SK-N-SH (cell line): ENCODE measurements at regions not wholly inside any gene's neighbourhood (a gene's known extent, or its start where the extent isn't known, plus 50 kb on each side); places are given as distances from the start of the nearest gene placed in this dataset.

Source experiments
- CTCF ChIA-PET: fragments of 300-600, 350-600 bp; formaldehyde crosslinking; extraction: SDS; loops from one replicate; lab custom pipeline; 2021; lab: Yijun Ruan, JAX
- POLR2A ChIA-PET: fragments of 350-600 bp; sonication (Branson Sonifier 250); formaldehyde crosslinking; extraction: SDS; loops from one replicate; lab custom pipeline; 2020; ENCODE audit warnings: antibody characterized with exemption, inconsistent platforms; lab: Yijun Ruan, JAX
- DNase-seq: peaks from one replicate; pipeline ENCODE4 v3.0.0; 2012
- H2AFZ ChIP-seq: fragments of 200-600 bp; sonication (generic); 2 replicates; pipeline ENCODE4 v1.8.1; 2016; ENCODE audit warnings: antibody characterized with exemption, mild to moderate bottlenecking, low read depth
- H3F3A ChIP-seq: fragments of 200-600 bp; sonication (generic); replicated peaks from 2 replicates; pipeline ENCODE3; 2016; ENCODE audit warnings: antibody characterized with exemption, mild to moderate bottlenecking; ENCODE audit not compliant: insufficient read depth
- H3K27ac ChIP-seq, 2 experiments: fragments of 200-500 bp in 1 of 2; fragments of 200-600 bp in 1 of 2; sonication (Bioruptor generic) in 1 of 2; sonication (generic), shearing (Covaris generic) in 1 of 2; 2 replicates each; pipeline versions ENCODE4 v1.5.1 to v1.6.1; 2014 to 2016; ENCODE audit warnings: low read depth in 2 of 2, inconsistent platforms in 1 of 2, low read length in 1 of 2, mild to moderate bottlenecking in 1 of 2, mixed read lengths in 1 of 2
- H3K27me3 ChIP-seq: fragments of 200-600 bp; sonication (generic), shearing (Covaris generic); 2 replicates; pipeline ENCODE4 v1.6.1; 2016; ENCODE audit warnings: mixed run types; ENCODE audit not compliant: insufficient read depth
- H3K36me3 ChIP-seq, 2 experiments: fragments of 200-500 bp in 1 of 2; fragments of 200-600 bp in 1 of 2; sonication (Bioruptor generic) in 1 of 2; sonication (generic) in 1 of 2; replicated peaks in 1 of 2; 2 replicates each; pipeline versions ENCODE3 to v1.5.1; 2014 to 2016; ENCODE audit warnings: low read length in 1 of 2, mild to moderate bottlenecking in 1 of 2; ENCODE audit not compliant: insufficient read depth in 2 of 2, control insufficient read depth in 1 of 2
- H3K4me1 ChIP-seq, 2 experiments: fragments of 200-500 bp in 1 of 2; fragments of 200-600 bp in 1 of 2; sonication (Bioruptor generic) in 1 of 2; sonication (generic), shearing (Covaris generic) in 1 of 2; 2 replicates each; pipeline versions ENCODE4 v1.5.1 to v1.6.1; 2014 to 2016; ENCODE audit warnings: low read depth in 1 of 2, low read length in 1 of 2, mixed run types in 1 of 2; ENCODE audit not compliant: insufficient read depth in 2 of 2, control insufficient read depth in 1 of 2
- H3K4me2 ChIP-seq: fragments of 200-600 bp; sonication (generic), shearing (Covaris generic); 2 replicates; pipeline ENCODE4 v1.6.1; 2017; ENCODE audit warnings: mixed run types
- H3K4me3 ChIP-seq, 2 experiments: fragments of 200-500 bp in 1 of 2; fragments of 200-600 bp in 1 of 2; sonication (Bioruptor generic) in 1 of 2; sonication (generic), shearing (Covaris generic) in 1 of 2; 2 replicates each; pipeline versions ENCODE4 v1.5.1 to v1.8.1; 2014 to 2016; ENCODE audit warnings: low read depth in 2 of 2, inconsistent platforms in 1 of 2, low read length in 1 of 2, mild to moderate bottlenecking in 1 of 2, mixed read lengths in 1 of 2, moderate library complexity in 1 of 2
- H3K79me2 ChIP-seq: fragments of 200-600 bp; sonication (generic); 2 replicates; pipeline ENCODE4 v1.8.1; 2017; ENCODE audit warnings: mild to moderate bottlenecking; ENCODE audit not compliant: insufficient read depth
- H3K9ac ChIP-seq: fragments of 200-600 bp; sonication (generic); 2 replicates; pipeline ENCODE4 v1.6.1; 2017; ENCODE audit warnings: mixed run types
- H3K9me2 ChIP-seq: fragments of 200-600 bp; sonication (generic); 2 replicates; pipeline ENCODE4 v1.6.1; 2017; ENCODE audit warnings: mixed run types
- H3K9me3 ChIP-seq: fragments of 200-600 bp; sonication (generic); 2 replicates; pipeline ENCODE4 v1.6.1; 2017; ENCODE audit warnings: mixed run types, mild to moderate bottlenecking, moderate library complexity
- H4K20me1 ChIP-seq: fragments of 200-600 bp; sonication (generic); 2 replicates; pipeline ENCODE4 v1.6.1; 2017; ENCODE audit warnings: mild to moderate bottlenecking, mixed run types; ENCODE audit not compliant: insufficient read depth
- CHD2 ChIP-seq: fragments of 150-350 bp; IDR thresholded peaks from 2 replicates; pipeline ENCODE4 v1.6.1; 2018; ENCODE audit warnings: low read length; ENCODE audit not compliant: partially characterized antibody
- EZH2phosphoT487 ChIP-seq: fragments of 200-600 bp; sonication (generic); IDR thresholded peaks from 2 replicates; pipeline ENCODE4 v1.6.1; 2017; ENCODE audit warnings: low read depth, mixed run types, mild to moderate bottlenecking, antibody characterized with exemption, moderate library complexity, borderline replicate concordance
- FOSL2 ChIP-seq: IDR thresholded peaks from 2 replicates; pipeline ENCODE4 v1.4.0; 2012; ENCODE audit warnings: low read depth, mild to moderate bottlenecking, moderate library complexity, borderline replicate concordance
- FOXJ3 ChIP-seq: sonication (generic); formaldehyde crosslinking; IDR thresholded peaks from 2 replicates; pipeline ENCODE4 v1.5.1; 2020; ENCODE audit warnings: mild to moderate bottlenecking, missing genetic modification reagents
- FOXM1 ChIP-seq: IDR thresholded peaks from 2 replicates; pipeline ENCODE4 v1.4.0; 2012; ENCODE audit warnings: low read depth, mild to moderate bottlenecking
- GATA2 ChIP-seq: sonication (generic); formaldehyde crosslinking; IDR thresholded peaks from 2 replicates; pipeline ENCODE4 v1.5.0; 2020; ENCODE audit warnings: mild to moderate bottlenecking, missing genetic modification reagents
- MEF2A ChIP-seq: IDR thresholded peaks from 2 replicates; pipeline ENCODE4 v1.4.0; 2012; ENCODE audit warnings: low read depth, borderline replicate concordance
- RAD21 ChIP-seq: IDR thresholded peaks from 2 replicates; pipeline ENCODE4 v1.6.1; 2012; ENCODE audit warnings: mild to moderate bottlenecking, low read length
- RFX5 ChIP-seq: IDR thresholded peaks from 2 replicates; pipeline ENCODE4 v1.6.1; 2012; ENCODE audit warnings: mild to moderate bottlenecking, improper control_type of control experiment, low read length
- RXRA ChIP-seq: IDR thresholded peaks from 2 replicates; pipeline ENCODE4 v1.4.0; 2012; ENCODE audit warnings: low read depth, mild to moderate bottlenecking, borderline replicate concordance
- SIN3A ChIP-seq: IDR thresholded peaks from 2 replicates; pipeline ENCODE4 v1.6.1; 2012; ENCODE audit warnings: low read depth, mild to moderate bottlenecking, low read length, moderate library complexity, borderline replicate concordance
- SMC3 ChIP-seq: IDR thresholded peaks from 2 replicates; pipeline ENCODE4 v1.6.1; 2012; ENCODE audit warnings: low read depth, low read length, improper control_type of control experiment
- TCF12 ChIP-seq: IDR thresholded peaks from 2 replicates; pipeline ENCODE4 v1.4.0; 2012
- TEAD4 ChIP-seq: IDR thresholded peaks from 2 replicates; pipeline ENCODE4 v1.4.0; 2012; ENCODE audit warnings: mild to moderate bottlenecking, borderline replicate concordance; ENCODE audit not compliant: insufficient read depth
- USF2 ChIP-seq: fragments of 150-350 bp; IDR thresholded peaks from 2 replicates; pipeline ENCODE4 v1.6.1; 2017; ENCODE audit warnings: antibody characterized with exemption, low read length, low read depth, borderline replicate concordance
- WGBS: methylation state at CpG from one replicate; pipeline ENCODE4 v1.1.6; 2017; ENCODE audit warnings: low lambda C conversion rate; 5-methylcytosine and 5-hydroxymethylcytosine counted together

GRCh38 chr5:18778225-18778624 is 1144.0 kb downstream of the TAF11L14 start:
- H4K20me1 ChIP-seq, result no peaks in the 10 kb centered on the region
- no peak overlapping the region for H3K27ac ChIP-seq
- H3K9me2 ChIP-seq, result no peaks in the 10 kb centered on the region
- no peak for DNase-seq
- TF ChIP-seq EZH2phosphoT487 (no peak), RFX5 (no peak), FOXJ3 (CRISPR knock-in tag) (no peak), GATA2 (CRISPR knock-in tag) (no peak), RAD21 (no peak), FOXM1 (no peak)
- no peaks in the 10 kb centered on the region for H3K9me3 ChIP-seq
- no peak overlapping the region for H3K4me3 ChIP-seq
- WGBS, result 3% methylated on average over 1 of the region's 1 CpG
- no peaks in the 10 kb centered on the region for H3K79me2 ChIP-seq
- H3K36me3 ChIP-seq, result no peaks in the 10 kb centered on the region
- CTCF ChIA-PET, result interaction anchor here (0.7 kb wide), 1 partner anchor 313 kb away, joined by 5 read pairs; no protein-coding TSS in a partner anchor
- POLR2A ChIA-PET, result no interaction called here
- H3K4me1 ChIP-seq, result no peaks in the 10 kb centered on the region; a peak in 1 of 4 replicates
- peaks cover 13% of the 10 kb centered on the region; the same call in 1 of the 2 replicates for H3K27me3 ChIP-seq
- H3K4me2 ChIP-seq, result no peak overlapping the region
- H2AFZ ChIP-seq, result no peak overlapping the region
- no peaks in the 10 kb centered on the region for H3F3A ChIP-seq
- no peak overlapping the region for H3K9ac ChIP-seq

- H3K4me3 ChIP-seq, result no peak overlapping the region
- H3K9ac ChIP-seq, result no peak overlapping the region
- POLR2A ChIA-PET, result no interaction called here
- H3K9me3 ChIP-seq, result no peaks in the 10 kb centered on the region
- TF ChIP-seq RXRA (no peak), TCF12 (no peak), FOSL2 (no peak), RAD21 (no peak), TEAD4 (no peak), MEF2A (no peak), SIN3A (no peak), USF2 (no peak), CHD2 (no peak), SMC3 (no peak)
- TF ChIP-seq, all 33 proteins: peak for 0
- Histone ChIP-seq H3K79me2 (no peaks in the 10 kb centered on the region), H3K27ac (no peak overlapping the region), H4K20me1 (no peaks in the 10 kb centered on the region), H3K27me3 (no peaks in the 10 kb centered on the region; the same call in 1 of the 2 replicates), H3K36me3 (no peaks in the 10 kb centered on the region), H3F3A (no peaks in the 10 kb centered on the region), H2AFZ (no peak overlapping the region), H3K9me2 (no peaks in the 10 kb centered on the region), H3K4me2 (no peak overlapping the region), H3K4me1 (no peaks in the 10 kb centered on the region; a peak in 1 of 4 replicates)
- 43% methylated on average over 1 of the region's 1 CpG for WGBS
- no peak for DNase-seq
- CTCF ChIA-PET, result no interaction called here
These were observed 1155.1 kb downstream of the TAF11L14 start for GRCh38 chr5:18789218-18789998.
